ES-I3 (cell line): ENCODE measurements at regions not wholly inside any gene's neighbourhood (a gene's known extent, or its start where the extent isn't known, plus 50 kb on each side); places are given as distances from the start of the nearest gene placed in this dataset.

ENCODE experiments used
- H3K36me3 ChIP-seq: 2 replicates; pipeline ENCODE4 v1.6.1; 2013; ENCODE audit warnings: mild to moderate bottlenecking, low read length, control low read depth, moderate library complexity; ENCODE audit not compliant: insufficient read depth
- H3K4me1 ChIP-seq: 2 replicates; pipeline ENCODE4 v1.6.1; 2013; ENCODE audit warnings: mild to moderate bottlenecking, control low read depth, low read length; ENCODE audit not compliant: insufficient read depth
- H3K9ac ChIP-seq: 2 replicates; pipeline ENCODE4 v1.6.1; 2013; ENCODE audit warnings: low read depth, mild to moderate bottlenecking, low read length, moderate library complexity
- H3K9me3 ChIP-seq: 2 replicates; pipeline ENCODE4 v1.6.1; 2013; ENCODE audit warnings: mild to moderate bottlenecking, low read length, moderate library complexity; ENCODE audit not compliant: control insufficient read depth, insufficient read depth

DNA sequence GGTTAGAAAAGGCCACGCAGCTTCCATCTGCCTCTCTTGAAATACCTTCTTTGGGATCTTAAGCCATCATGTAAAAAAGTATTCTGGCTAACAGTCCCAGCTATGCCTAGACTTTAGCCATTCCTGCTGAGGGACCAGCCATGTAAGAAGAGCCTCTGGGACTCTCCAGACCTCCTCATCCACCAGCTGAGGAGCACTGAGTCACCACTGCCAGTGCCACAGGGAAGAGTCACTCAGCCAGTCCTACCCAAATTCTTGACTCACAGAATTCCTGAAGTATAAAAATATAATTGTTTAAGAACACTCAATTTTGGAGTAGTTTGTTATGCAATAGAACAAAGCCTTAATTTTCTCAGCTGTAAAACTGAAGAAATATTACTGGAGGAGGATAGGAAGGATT lies 436.7 kb downstream of the ZEB2 start:
- H3K9ac ChIP-seq, result no peak overlapping the region
- no peaks in the 10 kb centered on the region for H3K36me3 ChIP-seq
- H3K4me1 ChIP-seq, result no peaks in the 10 kb centered on the region
- no peaks in the 10 kb centered on the region for H3K9me3 ChIP-seq

DNA sequence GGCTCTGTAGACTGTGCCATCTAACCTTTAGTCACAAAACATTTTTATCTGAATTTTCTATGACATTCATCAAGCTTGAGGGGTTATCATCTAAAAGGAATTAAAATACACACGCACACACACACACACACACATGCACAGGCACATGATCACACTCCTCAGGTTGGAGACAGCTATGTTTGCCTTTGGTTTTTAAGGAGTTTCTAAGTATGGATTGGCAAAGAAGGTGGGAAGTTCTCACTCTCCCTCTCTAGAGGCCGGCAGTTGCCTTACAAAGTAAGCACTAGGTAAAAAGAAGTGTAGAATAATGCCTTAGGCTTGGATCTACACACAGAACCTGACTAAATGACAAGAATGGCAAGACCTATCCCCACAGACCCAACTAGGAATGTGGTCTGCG lies 437.1 kb downstream of the ZEB2 start:
- Histone ChIP-seq H3K9ac (no peak overlapping the region), H3K9me3 (no peaks in the 10 kb centered on the region), H3K36me3 (no peaks in the 10 kb centered on the region), H3K4me1 (no peaks in the 10 kb centered on the region)

DNA sequence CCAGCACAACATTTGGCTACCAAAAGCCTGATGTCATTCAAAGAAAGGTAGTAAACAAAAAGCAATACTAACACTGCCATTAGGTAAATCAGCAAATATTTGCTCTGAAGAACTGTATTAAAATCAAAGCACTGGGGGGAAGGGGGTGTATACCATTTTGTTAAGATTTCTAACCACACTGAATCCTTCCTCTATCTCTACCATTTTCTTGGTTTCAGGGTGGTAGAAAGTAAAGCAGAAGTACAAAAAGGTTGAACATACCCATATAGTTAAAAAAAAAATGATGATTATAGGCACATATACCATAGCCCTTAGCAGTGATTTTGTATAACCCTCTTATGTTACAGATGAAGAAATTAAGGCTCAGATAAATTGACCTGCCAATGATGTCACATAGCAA lies 437.6 kb downstream of the ZEB2 start:
- Histone ChIP-seq H3K4me1 (no peaks in the 10 kb centered on the region), H3K9ac (no peak overlapping the region), H3K9me3 (no peaks in the 10 kb centered on the region), H3K36me3 (no peaks in the 10 kb centered on the region)

DNA sequence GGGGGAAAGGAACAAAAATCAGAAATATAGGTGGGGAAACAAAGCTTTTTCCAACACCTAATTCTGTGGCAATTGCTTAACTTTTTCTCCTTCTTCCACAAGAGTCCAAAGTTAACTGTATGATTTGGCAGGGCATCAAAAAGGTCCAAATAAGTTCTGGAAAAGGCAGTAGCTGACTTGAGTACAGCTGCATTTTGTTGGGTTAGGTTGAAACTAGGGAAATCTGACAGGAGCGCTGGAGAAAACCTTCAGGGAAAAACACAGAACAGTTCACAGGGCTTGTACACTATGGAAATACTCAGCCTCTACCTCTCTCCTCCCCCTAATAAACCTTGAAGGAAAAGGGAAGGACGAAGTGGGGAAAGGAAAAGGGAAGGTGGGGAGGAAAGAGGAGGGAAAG lies 438.6 kb downstream of the ZEB2 start:
- Histone ChIP-seq H3K4me1 (no peaks in the 10 kb centered on the region), H3K36me3 (no peaks in the 10 kb centered on the region), H3K9ac (no peak overlapping the region), H3K9me3 (no peaks in the 10 kb centered on the region)

DNA sequence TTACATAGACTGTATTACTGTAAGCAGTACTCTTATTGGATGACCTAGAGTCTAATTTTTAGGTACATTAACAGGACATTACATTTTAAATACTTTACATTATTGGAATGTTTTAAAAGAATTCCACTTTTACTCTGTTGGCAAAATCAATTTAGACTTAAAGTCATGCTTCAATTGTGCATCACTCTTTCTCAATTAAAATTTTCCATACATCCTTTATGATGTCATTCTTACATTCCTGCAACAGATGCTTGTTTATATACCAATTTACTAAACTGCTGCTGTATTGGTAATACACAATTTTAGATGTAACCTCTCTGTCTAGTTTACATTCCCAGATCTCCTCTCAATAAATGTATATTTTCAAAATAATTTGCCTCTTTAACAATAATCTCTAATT lies 440.1 kb downstream of the ZEB2 start:
- H3K9me3 ChIP-seq, result no peaks in the 10 kb centered on the region
- no peaks in the 10 kb centered on the region for H3K4me1 ChIP-seq
- H3K36me3 ChIP-seq, result no peaks in the 10 kb centered on the region
- no peak overlapping the region for H3K9ac ChIP-seq

- no peaks in the 10 kb centered on the region for H3K9me3 ChIP-seq
- H3K9ac ChIP-seq, result no peak overlapping the region
- no peaks in the 10 kb centered on the region for H3K36me3 ChIP-seq
- H3K4me1 ChIP-seq, result no peaks in the 10 kb centered on the region
Observed at GRCh38 chr2:144078802-144079724, 440.9 kb downstream of the ZEB2 start.

DNA sequence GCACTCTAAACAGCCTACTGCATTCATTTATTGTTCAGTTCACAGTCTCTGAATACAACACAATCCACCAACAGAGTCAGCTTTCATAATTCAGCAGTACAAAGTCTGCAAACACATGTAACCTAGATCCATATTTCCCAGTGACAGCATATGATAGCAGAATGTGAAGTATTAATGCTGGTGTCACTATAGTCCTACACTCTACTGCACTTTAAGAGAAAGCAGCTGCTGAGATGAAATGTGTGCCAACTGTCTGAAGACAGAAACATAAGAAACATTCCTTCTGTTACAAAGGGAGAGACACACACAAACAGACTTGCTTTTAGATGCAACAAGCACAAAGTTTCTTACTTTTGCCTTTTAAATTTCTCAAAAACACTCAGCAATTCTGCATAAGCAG lies 441.8 kb downstream of the ZEB2 start:
- no peaks in the 10 kb centered on the region for H3K9me3 ChIP-seq
- no peaks in the 10 kb centered on the region for H3K36me3 ChIP-seq
- no peak overlapping the region for H3K9ac ChIP-seq
- no peaks in the 10 kb centered on the region for H3K4me1 ChIP-seq

GRCh38 chr2:144074450-144074849 lies 445.5 kb downstream of the ZEB2 start:
- Histone ChIP-seq H3K9ac (no peak overlapping the region), H3K9me3 (no peaks in the 10 kb centered on the region), H3K36me3 (no peaks in the 10 kb centered on the region), H3K4me1 (no peaks in the 10 kb centered on the region)

GRCh38 chr2:144071461-144071860 lies 448.5 kb downstream of the ZEB2 start:
- Histone ChIP-seq H3K4me1 (no peaks in the 10 kb centered on the region; the same call in 1 of the 2 replicates), H3K36me3 (no peaks in the 10 kb centered on the region), H3K9me3 (no peaks in the 10 kb centered on the region), H3K9ac (no peak overlapping the region)

GRCh38 chr2:144067506-144067905 lies 452.4 kb downstream of the ZEB2 start:
- Histone ChIP-seq H3K36me3 (no peaks in the 10 kb centered on the region; the same call in 1 of the 2 replicates), H3K4me1 (no peaks in the 10 kb centered on the region; the same call in 1 of the 2 replicates), H3K9me3 (no peaks in the 10 kb centered on the region), H3K9ac (no peak overlapping the region)

DNA sequence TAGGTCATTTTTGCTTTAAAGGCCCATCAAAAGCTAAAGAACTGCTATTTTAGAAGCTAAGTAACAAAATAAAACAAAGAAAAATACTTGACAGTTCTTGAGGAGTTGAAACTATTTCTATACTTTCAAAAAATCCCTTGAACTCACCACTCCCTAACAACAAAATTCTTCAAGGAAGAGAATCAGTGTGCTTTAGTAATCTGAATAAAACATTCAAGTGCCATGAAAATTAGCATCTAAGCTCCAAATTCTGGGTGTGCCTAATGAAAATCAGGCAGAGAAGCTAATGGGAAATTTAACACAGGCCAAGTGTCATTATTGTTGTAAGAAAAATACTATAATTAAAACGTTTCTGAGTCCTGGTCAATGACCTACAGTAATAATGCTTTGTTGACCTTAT lies 456.3 kb downstream of the ZEB2 start:
- no peaks in the 10 kb centered on the region; the same call in 1 of the 2 replicates for H3K36me3 ChIP-seq
- no peaks in the 10 kb centered on the region; the same call in 1 of the 2 replicates for H3K4me1 ChIP-seq
- no peak overlapping the region for H3K9ac ChIP-seq
- H3K9me3 ChIP-seq, result no peaks in the 10 kb centered on the region

DNA sequence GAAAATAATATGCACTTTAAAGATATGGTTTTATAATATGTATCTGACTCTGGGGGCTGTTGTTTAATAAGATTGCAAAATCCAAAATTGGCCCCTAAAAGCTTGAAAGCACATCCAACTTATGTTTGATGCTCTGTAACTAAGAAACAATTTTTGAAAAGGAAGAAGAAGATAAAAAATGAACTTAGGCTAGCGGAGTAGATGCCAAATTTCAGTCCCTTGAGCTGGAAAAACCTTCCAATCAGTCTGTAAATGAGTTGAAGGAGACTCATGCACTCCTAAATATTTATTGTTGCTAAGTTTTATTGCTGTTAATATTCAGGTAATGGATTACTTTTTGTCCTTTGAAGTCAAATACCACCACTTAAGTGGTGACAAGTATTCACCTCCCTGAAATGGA lies 465.0 kb downstream of the ZEB2 start:
- Histone ChIP-seq H3K36me3 (no peaks in the 10 kb centered on the region), H3K9ac (no peak overlapping the region), H3K9me3 (no peaks in the 10 kb centered on the region), H3K4me1 (no peaks in the 10 kb centered on the region)

- no peaks in the 10 kb centered on the region for H3K4me1 ChIP-seq
- no peaks in the 10 kb centered on the region for H3K9me3 ChIP-seq
- no peaks in the 10 kb centered on the region for H3K36me3 ChIP-seq
- H3K9ac ChIP-seq, result no peak overlapping the region
Observed at GRCh38 chr2:144052083-144052482, 467.8 kb downstream of the ZEB2 start.

DNA sequence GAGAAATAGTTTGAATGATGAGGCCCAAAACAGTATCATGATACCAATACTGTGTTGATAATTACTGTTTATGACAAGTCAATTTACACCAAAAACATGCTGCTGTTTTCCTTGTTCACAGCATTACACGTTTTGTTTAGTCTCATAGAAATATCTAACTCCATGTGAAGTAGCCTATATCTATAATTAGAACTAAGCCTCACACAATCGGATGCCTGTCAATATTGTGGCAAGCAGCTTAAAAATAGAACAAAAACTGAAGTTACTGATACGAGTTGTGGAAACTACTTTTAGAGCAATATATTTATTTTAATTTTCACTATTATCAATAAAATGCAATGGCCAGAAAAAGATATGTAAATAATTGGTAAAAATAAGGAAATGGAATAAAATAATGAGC lies 470.8 kb downstream of the ZEB2 start:
- H3K9ac ChIP-seq, result no peak overlapping the region
- H3K4me1 ChIP-seq, result no peaks in the 10 kb centered on the region
- H3K9me3 ChIP-seq, result no peaks in the 10 kb centered on the region
- no peaks in the 10 kb centered on the region for H3K36me3 ChIP-seq

DNA sequence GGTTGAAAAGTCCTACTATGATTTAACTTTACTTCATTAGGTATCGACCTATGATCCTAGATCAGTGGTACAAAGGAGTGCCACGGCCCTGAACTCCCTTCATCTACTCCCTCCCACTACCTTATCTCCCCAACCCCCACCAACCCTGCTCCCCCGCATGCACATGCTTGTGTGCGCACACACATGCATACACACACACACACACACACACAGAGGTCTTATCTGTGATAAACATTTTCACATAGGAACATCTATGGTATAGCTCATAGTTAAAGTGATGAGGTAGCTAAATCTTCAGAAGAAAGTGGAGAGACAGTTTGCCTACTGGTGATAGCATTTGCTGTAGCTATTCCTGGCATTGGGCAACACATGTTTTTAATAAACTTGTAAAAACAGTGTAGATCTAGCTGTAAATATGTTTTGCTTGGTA lies 471.3 kb downstream of the ZEB2 start:
- Histone ChIP-seq H3K4me1 (no peaks in the 10 kb centered on the region), H3K36me3 (no peaks in the 10 kb centered on the region), H3K9me3 (no peaks in the 10 kb centered on the region), H3K9ac (no peak overlapping the region)
